PC-3 (cell line): ENCODE measurements at regions not wholly inside any gene's neighbourhood (a gene's known extent, or its start where the extent isn't known, plus 50 kb on each side); places are given as distances from the start of the nearest gene placed in this dataset.
"Not testable (repeated sequence)": the region's sequence is repeated elsewhere in the genome, so short reads cannot be mapped to it uniquely, and the experiment has no call there.

ENCODE experiments used
- CTCF ChIP-seq: fragments of 300-600 bp; sonication (generic); conservative IDR thresholded peaks from 2 replicates; pipeline ENCODE4 v1.5.1; 2017; ENCODE audit warnings: antibody characterized with exemption, low read depth, mild to moderate bottlenecking, low read length
- EZH2 ChIP-seq: fragments of 300-600 bp; sonication (generic); IDR thresholded peaks from one replicate; pipeline ENCODE4 v1.6.1; 2017; ENCODE audit warnings: antibody characterized with exemption, mild to moderate bottlenecking, low read length; ENCODE audit not compliant: unreplicated experiment
- EZH2phosphoT487 ChIP-seq: fragments of 300-600 bp; sonication (generic); IDR thresholded peaks from 2 replicates; pipeline ENCODE4 v1.6.1; 2018; ENCODE audit warnings: mild to moderate bottlenecking, antibody characterized with exemption, low read length, borderline replicate concordance

DNA sequence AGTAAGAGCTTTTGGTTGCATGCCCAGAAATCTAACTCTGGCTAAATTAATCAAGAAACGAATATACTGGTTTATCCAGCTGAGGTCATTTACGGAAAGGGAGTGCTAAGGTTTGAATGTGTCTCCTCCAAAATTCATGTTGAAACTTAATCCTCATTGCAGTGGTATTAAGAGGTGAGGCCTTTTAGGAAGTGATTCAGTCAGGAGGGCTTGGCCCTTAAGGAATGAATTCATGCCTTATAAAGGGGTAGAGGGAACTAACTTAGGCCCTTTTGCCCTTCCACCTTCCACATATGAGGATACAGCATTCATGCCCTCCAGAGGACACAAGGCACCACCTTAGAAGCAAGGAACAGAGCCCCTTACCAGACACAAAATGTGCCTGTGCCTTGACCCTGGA lies 74.7 kb downstream of the NPIPA8 start:
- TF ChIP-seq CTCF, EZH2phosphoT487, EZH2: not testable (repeated sequence)
